Mammary epithelial cell (primary cell): ENCODE measurements at regions not wholly inside any gene's neighbourhood (a gene's known extent, or its start where the extent isn't known, plus 50 kb on each side); places are given as distances from the start of the nearest gene placed in this dataset.

Experiments
- EZH2 ChIP-seq: IDR thresholded peaks from 2 replicates; pipeline ENCODE4 v1.6.1; 2012; ENCODE audit warnings: low read length, inconsistent platforms, borderline replicate concordance
- TF ChIP-seq, protein P1 (sequence below), 2 donors: IDR thresholded peaks in 1 of 2; conservative IDR thresholded peaks in 1 of 2; 2 replicates each; pipeline ENCODE4 v1.5.1; 2011 to 2012; ENCODE audit warnings: inconsistent platforms in 2 of 2, low read length in 2 of 2, mild to moderate bottlenecking in 2 of 2, control low read depth in 1 of 2, low read depth in 1 of 2; ENCODE audit not compliant: insufficient read depth in 1 of 2; ENCODE audit errors: extremely low read depth in 1 of 2

DNA sequence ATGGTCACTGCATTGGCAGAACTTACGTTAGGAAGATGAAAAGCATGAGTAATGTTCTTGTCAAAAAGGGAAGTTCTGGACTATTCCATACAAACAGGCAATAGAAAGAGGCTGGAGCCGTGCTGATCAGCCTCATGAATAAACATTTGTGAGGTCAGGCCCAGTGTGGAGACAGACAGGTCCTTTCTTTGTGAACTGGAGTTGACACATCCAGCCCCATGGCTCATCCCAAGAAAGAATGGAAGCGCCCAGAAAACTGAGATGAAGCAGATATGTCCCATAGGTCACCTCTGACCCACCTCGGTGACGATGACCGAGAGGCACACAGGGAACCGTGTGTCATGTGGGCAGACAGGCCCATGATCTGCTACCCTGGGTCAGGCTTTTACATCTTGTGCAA lies 276.0 kb upstream of the SGK1 start:
- TF ChIP-seq, protein P1, sequence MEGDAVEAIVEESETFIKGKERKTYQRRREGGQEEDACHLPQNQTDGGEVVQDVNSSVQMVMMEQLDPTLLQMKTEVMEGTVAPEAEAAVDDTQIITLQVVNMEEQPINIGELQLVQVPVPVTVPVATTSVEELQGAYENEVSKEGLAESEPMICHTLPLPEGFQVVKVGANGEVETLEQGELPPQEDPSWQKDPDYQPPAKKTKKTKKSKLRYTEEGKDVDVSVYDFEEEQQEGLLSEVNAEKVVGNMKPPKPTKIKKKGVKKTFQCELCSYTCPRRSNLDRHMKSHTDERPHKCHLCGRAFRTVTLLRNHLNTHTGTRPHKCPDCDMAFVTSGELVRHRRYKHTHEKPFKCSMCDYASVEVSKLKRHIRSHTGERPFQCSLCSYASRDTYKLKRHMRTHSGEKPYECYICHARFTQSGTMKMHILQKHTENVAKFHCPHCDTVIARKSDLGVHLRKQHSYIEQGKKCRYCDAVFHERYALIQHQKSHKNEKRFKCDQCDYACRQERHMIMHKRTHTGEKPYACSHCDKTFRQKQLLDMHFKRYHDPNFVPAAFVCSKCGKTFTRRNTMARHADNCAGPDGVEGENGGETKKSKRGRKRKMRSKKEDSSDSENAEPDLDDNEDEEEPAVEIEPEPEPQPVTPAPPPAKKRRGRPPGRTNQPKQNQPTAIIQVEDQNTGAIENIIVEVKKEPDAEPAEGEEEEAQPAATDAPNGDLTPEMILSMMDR (conservative IDR thresholded peaks at IDR 0.05 in 1 of 2, IDR thresholded peaks at IDR 0.05 in 1 of 2; ENCODE audit: extremely low read depth in 1 of 2, insufficient read depth in 1 of 2, low read depth in 1 of 2, low read length in 2 of 2), result no peak
- TF ChIP-seq EZH2, result no peak
